ENCODE measurements at regions not wholly inside any gene's neighbourhood (a gene's known extent, or its start where the extent isn't known, plus 50 kb on each side); places are given as distances from the start of the nearest gene placed in this dataset.

DNA sequence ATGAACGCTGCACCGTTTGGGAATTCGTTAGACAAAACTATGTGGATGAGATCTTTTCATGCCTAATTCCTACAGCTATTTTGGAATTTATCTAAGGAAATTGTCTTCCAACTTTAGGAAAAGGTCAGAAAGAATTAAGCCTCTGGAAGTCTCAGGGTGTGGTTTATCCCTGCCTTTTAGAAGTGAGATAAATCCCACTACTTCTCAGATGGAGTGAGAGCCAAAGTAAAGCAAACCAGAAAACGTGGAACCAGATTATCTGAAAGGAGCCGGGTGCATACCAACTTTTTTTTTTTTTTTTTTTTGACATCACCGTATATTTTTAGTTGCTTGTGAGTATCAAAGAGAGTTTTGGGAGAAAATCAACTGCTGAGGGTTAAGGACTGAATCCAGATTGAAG lies 79.6 kb downstream of the VCX2 start:
- 8% methylated on average over 6 of the region's 6 CpGs for WGBS (ENCODE audit: missing lambda C conversion rate)
- no peak overlapping the region for H3K4me2 ChIP-seq
- no peak for ATAC-seq
- no peak for TF ChIP-seq ZSCAN20 (CRISPR knock-in tag; IDR thresholded peaks at IDR 0.05)
- TF ChIP-seq, protein P1, sequence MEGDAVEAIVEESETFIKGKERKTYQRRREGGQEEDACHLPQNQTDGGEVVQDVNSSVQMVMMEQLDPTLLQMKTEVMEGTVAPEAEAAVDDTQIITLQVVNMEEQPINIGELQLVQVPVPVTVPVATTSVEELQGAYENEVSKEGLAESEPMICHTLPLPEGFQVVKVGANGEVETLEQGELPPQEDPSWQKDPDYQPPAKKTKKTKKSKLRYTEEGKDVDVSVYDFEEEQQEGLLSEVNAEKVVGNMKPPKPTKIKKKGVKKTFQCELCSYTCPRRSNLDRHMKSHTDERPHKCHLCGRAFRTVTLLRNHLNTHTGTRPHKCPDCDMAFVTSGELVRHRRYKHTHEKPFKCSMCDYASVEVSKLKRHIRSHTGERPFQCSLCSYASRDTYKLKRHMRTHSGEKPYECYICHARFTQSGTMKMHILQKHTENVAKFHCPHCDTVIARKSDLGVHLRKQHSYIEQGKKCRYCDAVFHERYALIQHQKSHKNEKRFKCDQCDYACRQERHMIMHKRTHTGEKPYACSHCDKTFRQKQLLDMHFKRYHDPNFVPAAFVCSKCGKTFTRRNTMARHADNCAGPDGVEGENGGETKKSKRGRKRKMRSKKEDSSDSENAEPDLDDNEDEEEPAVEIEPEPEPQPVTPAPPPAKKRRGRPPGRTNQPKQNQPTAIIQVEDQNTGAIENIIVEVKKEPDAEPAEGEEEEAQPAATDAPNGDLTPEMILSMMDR (IDR thresholded peaks at IDR 0.05) = no peak
- no peak for TF ChIP-seq GATA3 (IDR thresholded peaks at IDR 0.05; ENCODE audit: borderline replicate concordance)
- TF ChIP-seq, protein P2, sequence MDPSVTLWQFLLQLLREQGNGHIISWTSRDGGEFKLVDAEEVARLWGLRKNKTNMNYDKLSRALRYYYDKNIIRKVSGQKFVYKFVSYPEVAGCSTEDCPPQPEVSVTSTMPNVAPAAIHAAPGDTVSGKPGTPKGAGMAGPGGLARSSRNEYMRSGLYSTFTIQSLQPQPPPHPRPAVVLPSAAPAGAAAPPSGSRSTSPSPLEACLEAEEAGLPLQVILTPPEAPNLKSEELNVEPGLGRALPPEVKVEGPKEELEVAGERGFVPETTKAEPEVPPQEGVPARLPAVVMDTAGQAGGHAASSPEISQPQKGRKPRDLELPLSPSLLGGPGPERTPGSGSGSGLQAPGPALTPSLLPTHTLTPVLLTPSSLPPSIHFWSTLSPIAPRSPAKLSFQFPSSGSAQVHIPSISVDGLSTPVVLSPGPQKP (IDR thresholded peaks at IDR 0.05; ENCODE audit: low read depth, low read length) = no peak
- TF ChIP-seq ESRRA (IDR thresholded peaks at IDR 0.05; ENCODE audit: borderline replicate concordance, low read length) = no peak
- TF ChIP-seq FOSL2 (IDR thresholded peaks at IDR 0.05) = no peak
- no peak for TF ChIP-seq FOSL2 (CRISPR knock-in tag; IDR thresholded peaks at IDR 0.05)
- TF ChIP-seq POLR2A (IDR thresholded peaks at IDR 0.05; ENCODE audit: low read length) = no peak
- no peak for TF ChIP-seq TFCP2L1 (CRISPR knock-in tag; IDR thresholded peaks at IDR 0.05)
- no peak for TF ChIP-seq EHMT2 (IDR thresholded peaks at IDR 0.05; ENCODE audit: low read depth)
- TF ChIP-seq NFE2L2 (conservative IDR thresholded peaks at IDR 0.05; ENCODE audit: low read length) = no peak
- no peak for TF ChIP-seq HOXB5 (CRISPR knock-in tag; IDR thresholded peaks at IDR 0.05)
- TF ChIP-seq RARB (CRISPR knock-in tag; IDR thresholded peaks at IDR 0.05) = no peak
- TF ChIP-seq, protein P3, sequence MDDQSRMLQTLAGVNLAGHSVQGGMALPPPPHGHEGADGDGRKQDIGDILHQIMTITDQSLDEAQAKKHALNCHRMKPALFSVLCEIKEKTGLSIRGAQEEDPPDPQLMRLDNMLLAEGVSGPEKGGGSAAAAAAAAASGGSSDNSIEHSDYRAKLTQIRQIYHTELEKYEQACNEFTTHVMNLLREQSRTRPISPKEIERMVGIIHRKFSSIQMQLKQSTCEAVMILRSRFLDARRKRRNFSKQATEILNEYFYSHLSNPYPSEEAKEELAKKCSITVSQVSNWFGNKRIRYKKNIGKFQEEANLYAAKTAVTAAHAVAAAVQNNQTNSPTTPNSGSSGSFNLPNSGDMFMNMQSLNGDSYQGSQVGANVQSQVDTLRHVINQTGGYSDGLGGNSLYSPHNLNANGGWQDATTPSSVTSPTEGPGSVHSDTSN (IDR thresholded peaks at IDR 0.05) = no peak
- no peak for TF ChIP-seq CBX8 (IDR thresholded peaks at IDR 0.05)
- no peak for TF ChIP-seq MAFK (IDR thresholded peaks at IDR 0.05; ENCODE audit: partially characterized antibody)
- TF ChIP-seq ZFP36 (IDR thresholded peaks at IDR 0.05; ENCODE audit: borderline replicate concordance, partially characterized antibody) = no peak
- TF ChIP-seq RFX5 (IDR thresholded peaks at IDR 0.05) = no peak
- no peak for TF ChIP-seq PHF8 (IDR thresholded peaks at IDR 0.05; ENCODE audit: borderline replicate concordance, low read depth)
- TF ChIP-seq KDM1A (IDR thresholded peaks at IDR 0.05; ENCODE audit: low read depth) = no peak
- no peak for TF ChIP-seq CBX2 (IDR thresholded peaks at IDR 0.05; ENCODE audit: borderline replicate concordance, low read depth)
- POLR2A ChIA-PET = no interaction called here
- no peaks in the 10 kb centered on the region for H3K4me1 ChIP-seq
- H3K9me3 ChIP-seq = no peaks in the 10 kb centered on the region
- FAIRE-seq = no peak
- no peak for DNase-seq (ENCODE audit: low read depth in 1 of 2, low spot score in 1 of 2)
- no peak overlapping the region for H3K4me3 ChIP-seq
- CTCF ChIA-PET = no interaction called here
- no peak overlapping the region for H3K27ac ChIP-seq

DNA sequence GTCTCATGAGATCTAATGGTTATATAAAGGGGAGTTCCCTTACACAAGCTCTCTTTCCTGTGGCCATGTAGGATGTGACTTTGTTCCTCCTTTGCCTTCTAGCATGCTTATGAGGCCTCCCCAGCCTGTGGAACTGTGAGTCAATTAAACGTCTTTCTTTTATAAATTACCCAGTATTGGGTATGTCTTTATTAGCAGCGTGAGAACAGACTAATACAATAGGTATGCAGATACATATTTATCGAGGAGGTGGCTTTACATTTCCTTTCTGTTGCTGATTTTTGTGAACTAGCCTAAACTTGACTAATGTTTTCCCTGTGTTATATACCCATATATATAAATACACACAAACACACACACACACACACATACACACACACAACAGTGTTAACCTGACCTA lies 80.2 kb downstream of the VCX2 start:
- DNase-seq (ENCODE audit: low read depth in 1 of 2, low spot score in 1 of 2) = no peak
- TF ChIP-seq, protein P4, sequence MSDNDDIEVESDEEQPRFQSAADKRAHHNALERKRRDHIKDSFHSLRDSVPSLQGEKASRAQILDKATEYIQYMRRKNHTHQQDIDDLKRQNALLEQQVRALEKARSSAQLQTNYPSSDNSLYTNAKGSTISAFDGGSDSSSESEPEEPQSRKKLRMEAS (IDR thresholded peaks at IDR 0.05) = no peak
- TF ChIP-seq, protein P5, sequence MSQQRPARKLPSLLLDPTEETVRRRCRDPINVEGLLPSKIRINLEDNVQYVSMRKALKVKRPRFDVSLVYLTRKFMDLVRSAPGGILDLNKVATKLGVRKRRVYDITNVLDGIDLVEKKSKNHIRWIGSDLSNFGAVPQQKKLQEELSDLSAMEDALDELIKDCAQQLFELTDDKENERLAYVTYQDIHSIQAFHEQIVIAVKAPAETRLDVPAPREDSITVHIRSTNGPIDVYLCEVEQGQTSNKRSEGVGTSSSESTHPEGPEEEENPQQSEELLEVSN (IDR thresholded peaks at IDR 0.05; ENCODE audit: borderline replicate concordance, low read depth) = no peak
- TF ChIP-seq FOSL2 (IDR thresholded peaks at IDR 0.05) (no peak), FOSL2 (CRISPR knock-in tag; IDR thresholded peaks at IDR 0.05) (no peak), HOXA7 (CRISPR knock-in tag; IDR thresholded peaks at IDR 0.05) (no peak)
- TF ChIP-seq, protein P6, sequence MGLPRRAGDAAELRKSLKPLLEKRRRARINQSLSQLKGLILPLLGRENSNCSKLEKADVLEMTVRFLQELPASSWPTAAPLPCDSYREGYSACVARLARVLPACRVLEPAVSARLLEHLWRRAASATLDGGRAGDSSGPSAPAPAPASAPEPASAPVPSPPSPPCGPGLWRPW (IDR thresholded peaks at IDR 0.05) = no peak
- CTCF ChIA-PET = no interaction called here
- H3K4me1 ChIP-seq = no peaks in the 10 kb centered on the region
- no peak for FAIRE-seq
- POLR2A ChIA-PET = no interaction called here
- no peak overlapping the region for H3K4me3 ChIP-seq
- H3K27ac ChIP-seq = no peak overlapping the region
- ATAC-seq = no peak
- 3% methylated on average over 3 of the region's 3 CpGs for WGBS (ENCODE audit: missing lambda C conversion rate)
- H3K9me3 ChIP-seq = no peaks in the 10 kb centered on the region
- no peak overlapping the region for H3K4me2 ChIP-seq

Measured in A549 (cell line).